K562 (cell line): ENCODE measurements at regions not wholly inside any gene's neighbourhood (a gene's known extent, or its start where the extent isn't known, plus 50 kb on each side); places are given as distances from the start of the nearest gene placed in this dataset.

ENCODE experiments used
- ATAC-seq: fragments of 200-7000 bp; cut with Tn5 transposase; 3 replicates; pipeline ENCODE4 v1.9.1; 2020; ENCODE audit warnings: moderate library complexity
- BruUV-seq: library from RNA; stranded (reverse); fragments of 400-500 nt; replicated peaks from 2 replicates; lab custom pipeline; 2021; lab: Mats Ljungman, UMichigan
- CTCF ChIA-PET: fragments of 300-600 bp; formaldehyde crosslinking; extraction: SDS; loops from one replicate; lab custom pipeline; 2021; ENCODE audit warnings: low intra/inter-chr PET ratio; lab: Yijun Ruan, JAX
- POLR2A ChIA-PET: fragments of 300-600, 350-650 bp; sonication (Branson Sonifier 250); formaldehyde crosslinking; extraction: SDS; loops from one replicate; lab custom pipeline; 2021; ENCODE audit warnings: antibody characterized with exemption, inconsistent platforms; lab: Yijun Ruan, JAX
- DNase-seq, 4 experiments: peaks; one replicate each; pipeline versions ENCODE4 v3.0.0 to v3.0.0-alpha.2; 2011 to 2018; ENCODE audit warnings: low spot score in 3 of 4, mixed read lengths in 3 of 4; ENCODE audit errors: extremely low read depth in 1 of 4
- FAIRE-seq: peaks from 2 replicates; lab custom pipeline; 2011; peaks lifted over from hg19 to GRCh38; lab: Jason Lieb, UNC
- H2AFZ ChIP-seq: 2 replicates; pipeline ENCODE4 v1.6.0; 2011; ENCODE audit warnings: low read depth, low read length, control low read depth, inconsistent platforms
- H3K27ac ChIP-seq: fragments of 200-600 bp; 3 replicates; pipeline ENCODE4 v1.8.0; 2011; ENCODE audit warnings: low read depth, mild to moderate bottlenecking, control low read depth, inconsistent platforms, low read length, moderate library complexity, mixed read lengths; ENCODE audit errors: extremely low read depth
- H3K27me3 ChIP-seq, 2 experiments: fragments of 300-600 bp in 1 of 2; 2 replicates in 1 of 2; 3 replicates in 1 of 2; pipeline versions ENCODE4 v1.6.0 to v1.8.0; 2011; ENCODE audit warnings: inconsistent platforms in 2 of 2, low read length in 2 of 2, mild to moderate bottlenecking in 1 of 2, mixed read lengths in 1 of 2, moderate library complexity in 1 of 2; ENCODE audit not compliant: control insufficient read depth in 2 of 2, insufficient read depth in 2 of 2
- H3K36me3 ChIP-seq: fragments of 300-600 bp; 3 replicates; pipeline ENCODE4 v1.8.0; 2011; ENCODE audit warnings: mild to moderate bottlenecking, low read length, inconsistent platforms; ENCODE audit not compliant: control insufficient read depth, insufficient read depth
- H3K4me1 ChIP-seq, 2 experiments: fragments of 200-600 bp in 1 of 2; replicated peaks in 1 of 2; 2 replicates in 1 of 2; 3 replicates in 1 of 2; pipeline versions ENCODE4 v1.5.1 to v1.8.0; 2011; ENCODE audit warnings: inconsistent platforms in 2 of 2, low read length in 2 of 2, mild to moderate bottlenecking in 1 of 2, mixed read lengths in 1 of 2, moderate library complexity in 1 of 2; ENCODE audit not compliant: control insufficient read depth in 2 of 2, insufficient read depth in 2 of 2
- H3K4me2 ChIP-seq: 2 replicates; pipeline ENCODE4 v1.6.1; 2011; ENCODE audit warnings: low read length, control low read depth, inconsistent platforms, mixed read lengths; ENCODE audit not compliant: insufficient read depth
- H3K4me3 ChIP-seq: fragments of 200-600 bp; sonication (generic), shearing (Covaris generic); 2 replicates; pipeline ENCODE4 v1.5.1; 2016; ENCODE audit warnings: control low read depth, inconsistent platforms
- H3K79me2 ChIP-seq: fragments of 200-600 bp; 3 replicates; pipeline ENCODE4 v1.8.0; 2011; ENCODE audit warnings: low read length, inconsistent platforms; ENCODE audit not compliant: control insufficient read depth, insufficient read depth
- H3K9ac ChIP-seq, 2 experiments: 2 replicates each; pipeline versions ENCODE4 v1.6.0 to v1.6.1; 2011; ENCODE audit warnings: low read depth in 2 of 2, low read length in 2 of 2, control low read depth in 1 of 2, inconsistent platforms in 1 of 2, mild to moderate bottlenecking in 1 of 2, mixed read lengths in 1 of 2; ENCODE audit not compliant: insufficient read depth in 1 of 2
- H3K9me1 ChIP-seq: one replicate; pipeline ENCODE4 v1.6.0; 2011; ENCODE audit warnings: inconsistent platforms, mild to moderate bottlenecking, low read length, moderate library complexity; ENCODE audit not compliant: control insufficient read depth, insufficient read depth
- H3K9me3 ChIP-seq: replicated peaks from 2 replicates; pipeline ENCODE4 v1.5.1; 2011; ENCODE audit warnings: low read depth, low read length, inconsistent platforms; ENCODE audit not compliant: control insufficient read depth, insufficient read depth
- H4K20me1 ChIP-seq: replicated peaks from 2 replicates; pipeline ENCODE4 v1.6.1; 2011; ENCODE audit warnings: low read length, inconsistent platforms, mixed read lengths; ENCODE audit not compliant: control insufficient read depth, insufficient read depth
- E2F6 ChIP-seq, 2 experiments: IDR thresholded peaks; 2 replicates each; pipeline ENCODE4 v1.6.1; 2011; ENCODE audit warnings: borderline replicate concordance in 1 of 2, control low read depth in 1 of 2, low read depth in 1 of 2, low read length in 1 of 2, mild to moderate bottlenecking in 1 of 2, mixed read lengths in 1 of 2, moderate library complexity in 1 of 2; ENCODE audit not compliant: insufficient read depth in 1 of 2, insufficient read length in 1 of 2, poor library complexity in 1 of 2, severe bottlenecking in 1 of 2; ENCODE audit errors: extremely low read depth in 1 of 2
- EHMT2 ChIP-seq: fragments of 450-650 bp; IDR thresholded peaks from 2 replicates; pipeline ENCODE4 v1.6.1; 2018; ENCODE audit warnings: antibody characterized with exemption
- FOXJ3 ChIP-seq: sonication (generic); formaldehyde crosslinking; IDR thresholded peaks from 2 replicates; pipeline ENCODE4 v1.4.0; 2020; ENCODE audit warnings: mild to moderate bottlenecking, missing genetic modification reagents
- IRF1 ChIP-seq: sonication (generic); formaldehyde crosslinking; IDR thresholded peaks from 2 replicates; pipeline ENCODE4 v1.8.0; 2022; ENCODE audit warnings: missing genetic modification reagents, mild to moderate bottlenecking, borderline replicate concordance
- KAT2B ChIP-seq: IDR thresholded peaks from one replicate; pipeline ENCODE4 v1.6.1; 2012; ENCODE audit warnings: low read depth, mild to moderate bottlenecking, control low read depth, inconsistent platforms, low read length, moderate library complexity
- MYNN ChIP-seq, 2 experiments: sonication (generic); formaldehyde crosslinking in 1 of 2; IDR thresholded peaks; 2 replicates each; pipeline versions ENCODE4 v1.5.0 to v1.6.1; 2016 to 2020; ENCODE audit warnings: antibody characterized with exemption in 1 of 2, missing genetic modification reagents in 1 of 2
- NELFE ChIP-seq: IDR thresholded peaks from 2 replicates; pipeline ENCODE4 v1.6.1; 2011; ENCODE audit warnings: mild to moderate bottlenecking; ENCODE audit not compliant: insufficient read depth, insufficient read length
- PCBP1 ChIP-seq: fragments of 200-400 bp; formaldehyde crosslinking; IDR thresholded peaks from 2 replicates; pipeline ENCODE4 v1.6.1; 2018; ENCODE audit warnings: mild to moderate bottlenecking, low read depth, low read length; ENCODE audit not compliant: poor library complexity, severe bottlenecking
- PHF21A ChIP-seq: fragments of 450-650 bp; IDR thresholded peaks from 2 replicates; pipeline ENCODE4 v1.6.1; 2017; ENCODE audit warnings: low read depth, borderline replicate concordance
- PHTF2 ChIP-seq: fragments of 250-450 bp; sonication (Bioruptor Pico); IDR thresholded peaks from 2 replicates; pipeline ENCODE4 v1.5.0; 2021; ENCODE audit warnings: mild to moderate bottlenecking
- POLR2G ChIP-seq: fragments of 200-400 bp; formaldehyde crosslinking; IDR thresholded peaks from 2 replicates; pipeline ENCODE4 v1.6.1; 2017; ENCODE audit warnings: low read depth, mild to moderate bottlenecking, antibody characterized with exemption, low read length, moderate library complexity
- POLR2H ChIP-seq: IDR thresholded peaks from 2 replicates; pipeline ENCODE4 v1.6.1; 2016; ENCODE audit warnings: missing genetic modification characterization, low read depth, mild to moderate bottlenecking, control low read depth, missing compliant biosample characterization, moderate library complexity
- RBM17 ChIP-seq: fragments of 200-400 bp; formaldehyde crosslinking; IDR thresholded peaks from 2 replicates; pipeline ENCODE4 v1.6.1; 2017; ENCODE audit warnings: low read depth, mild to moderate bottlenecking, low read length, borderline replicate concordance
- SIX5 ChIP-seq, 2 experiments: IDR thresholded peaks; 2 replicates each; pipeline ENCODE4 v1.6.1; 2011; ENCODE audit warnings: low read length in 2 of 2, borderline replicate concordance in 1 of 2, low read depth in 1 of 2, mild to moderate bottlenecking in 1 of 2, moderate library complexity in 1 of 2; ENCODE audit not compliant: insufficient read depth in 1 of 2
- SREBF1 ChIP-seq: fragments of 150-350 bp; IDR thresholded peaks from 2 replicates; pipeline ENCODE4 v1.6.1; 2014; ENCODE audit warnings: antibody characterized with exemption, low read depth, low read length, borderline replicate concordance
- ZFP30 ChIP-seq: fragments of 250-450 bp; sonication (Bioruptor Pico); IDR thresholded peaks from 2 replicates; pipeline ENCODE4 v1.8.0; 2022; ENCODE audit warnings: moderate library complexity, mild to moderate bottlenecking, inconsistent platforms, borderline replicate concordance
- ZNF12 ChIP-seq: sonication (generic); formaldehyde crosslinking; IDR thresholded peaks from 2 replicates; pipeline ENCODE4 v1.4.0; 2020; ENCODE audit warnings: mild to moderate bottlenecking, missing genetic modification reagents
- ZNF232 ChIP-seq: sonication (generic); formaldehyde crosslinking; IDR thresholded peaks from 2 replicates; pipeline ENCODE4 v1.8.0; 2022; ENCODE audit warnings: mild to moderate bottlenecking, missing genetic modification reagents
- ZNF274 ChIP-seq: IDR thresholded peaks from 2 replicates; pipeline ENCODE4 v1.6.1; 2011; ENCODE audit warnings: low read depth, mild to moderate bottlenecking, low read length, moderate library complexity, borderline replicate concordance
- WGBS: fragments of 100-300 bp; shearing (Covaris generic); methylation state at CpG from one replicate; pipeline ENCODE4 v1.1.6; 2016; ENCODE audit warnings: low coverage, mixed read lengths; ENCODE audit not compliant: insufficient coverage; ENCODE audit errors: missing lambda C conversion rate; 5-methylcytosine and 5-hydroxymethylcytosine counted together
- in situ Hi-C: fragments of 300-500 bp; cut with MboI; formaldehyde crosslinking; loops from 4 replicates; pipeline ENCODE4 v1.15.0; 2018; ENCODE audit warnings: inconsistent platforms, mixed read lengths
- intact Hi-C: fragments of 100-400 bp; cut with micrococcal nuclease; formaldehyde crosslinking; loops from 2 replicates; pipeline ENCODE4 v1.14.2; 2022

- no peak overlapping the region for H2AFZ ChIP-seq
- H3K4me1 ChIP-seq: no peaks in the 10 kb centered on the region
- no peaks in the 10 kb centered on the region for H3K9me1 ChIP-seq
- ATAC-seq: no peak
- ChIA-PET CTCF (no interaction called here), POLR2A (no interaction called here)
- H3K27me3 ChIP-seq: no peaks in the 10 kb centered on the region
- TF ChIP-seq ZFP30 (CRISPR knock-in tag) (no peak), PHTF2 (CRISPR knock-in tag) (no peak), ZNF274 (no peak), POLR2H (tag) (no peak), MYNN (IDR thresholded peaks at IDR 0.05) (no peak), MYNN (CRISPR knock-in tag; IDR thresholded peaks at IDR 0.05) (no peak), IRF1 (CRISPR knock-in tag) (no peak), KAT2B (no peak), PHF21A (no peak), RBM17 (no peak), SIX5 (IDR thresholded peaks at IDR 0.05; ENCODE audit: borderline replicate concordance in 1 of 2, insufficient read depth in 1 of 2, low read depth in 1 of 2, low read length in 2 of 2) (no peak), FOXJ3 (no peak), ZNF232 (CRISPR knock-in tag) (no peak), E2F6 (IDR thresholded peaks at IDR 0.05; ENCODE audit: borderline replicate concordance in 1 of 2, extremely low read depth in 1 of 2, insufficient read depth in 1 of 2, insufficient read length in 1 of 2, low read depth in 1 of 2, low read length in 1 of 2, poor library complexity in 1 of 2, severe bottlenecking in 1 of 2) (no peak), POLR2G (no peak), EHMT2 (no peak), SREBF1 (no peak), PCBP1 (no peak), NELFE (no peak), ZNF12 (CRISPR knock-in tag) (no peak)
- H3K4me2 ChIP-seq: no peak overlapping the region
- no peak overlapping the region for H3K9ac ChIP-seq
- no TSS peak for BruUV-seq
- no peak overlapping the region for H3K4me3 ChIP-seq
- H3K27ac ChIP-seq: no peak overlapping the region
- H3K9me3 ChIP-seq: no peaks in the 10 kb centered on the region
- in situ Hi-C loops: no loop called here
- FAIRE-seq: no peak
- intact Hi-C loops: no loop called here
- no peak for DNase-seq
- H3K36me3 ChIP-seq: peaks cover 9% of the 10 kb centered on the region; the same call in 1 of the 3 replicates
- no peaks in the 10 kb centered on the region for H3K79me2 ChIP-seq
- H4K20me1 ChIP-seq: no peaks in the 10 kb centered on the region
- 85% methylated on average over 1 of the region's 1 CpG for WGBS
Observed at GRCh38 chr18:73163236-73163635, 295.4 kb upstream of the NETO1 start.
